Neutrophil (primary cell): ENCODE measurements at regions not wholly inside any gene's neighbourhood (a gene's known extent, or its start where the extent isn't known, plus 50 kb on each side); places are given as distances from the start of the nearest gene placed in this dataset.

ENCODE experiments used
- H3K27ac ChIP-seq: fragments of 200-600 bp; sonication (generic); 2 replicates; pipeline ENCODE4 v1.5.1; 2016; ENCODE audit warnings: mild to moderate bottlenecking, moderate library complexity
- H3K27me3 ChIP-seq: fragments of 200-600 bp; sonication (generic); 2 replicates; pipeline ENCODE4 v1.6.0; 2016; ENCODE audit warnings: mild to moderate bottlenecking
- H3K36me3 ChIP-seq: fragments of 200-600 bp; sonication (generic); 2 replicates; pipeline ENCODE4 v1.5.1; 2017
- H3K4me1 ChIP-seq, 2 experiments: fragments of 200-600 bp in 1 of 2; sonication (generic) in 1 of 2; 1 replicate in 1 of 2; 2 replicates in 1 of 2; pipeline versions ENCODE4 v1.5.1 to v1.6.1; 2013 to 2016; ENCODE audit warnings: low read depth in 1 of 2, low read length in 1 of 2, mild to moderate bottlenecking in 1 of 2, moderate library complexity in 1 of 2; ENCODE audit not compliant: control insufficient read depth in 1 of 2, insufficient read depth in 1 of 2
- H3K4me3 ChIP-seq, 2 experiments: fragments of 200-600 bp in 1 of 2; sonication (generic) in 1 of 2; 1 replicate in 1 of 2; 2 replicates in 1 of 2; pipeline ENCODE4 v1.5.1; 2013 to 2016; ENCODE audit warnings: low read depth in 1 of 2, low read length in 1 of 2, mild to moderate bottlenecking in 1 of 2, moderate library complexity in 1 of 2
- H3K9me3 ChIP-seq: fragments of 200-600 bp; sonication (generic); 2 replicates; pipeline ENCODE4 v1.5.1; 2016
- TF ChIP-seq, protein P1 (sequence below): fragments of 200-600 bp; sonication (generic); IDR thresholded peaks from 2 replicates; pipeline ENCODE4 v1.5.1; 2016; ENCODE audit warnings: antibody characterized with exemption

DNA sequence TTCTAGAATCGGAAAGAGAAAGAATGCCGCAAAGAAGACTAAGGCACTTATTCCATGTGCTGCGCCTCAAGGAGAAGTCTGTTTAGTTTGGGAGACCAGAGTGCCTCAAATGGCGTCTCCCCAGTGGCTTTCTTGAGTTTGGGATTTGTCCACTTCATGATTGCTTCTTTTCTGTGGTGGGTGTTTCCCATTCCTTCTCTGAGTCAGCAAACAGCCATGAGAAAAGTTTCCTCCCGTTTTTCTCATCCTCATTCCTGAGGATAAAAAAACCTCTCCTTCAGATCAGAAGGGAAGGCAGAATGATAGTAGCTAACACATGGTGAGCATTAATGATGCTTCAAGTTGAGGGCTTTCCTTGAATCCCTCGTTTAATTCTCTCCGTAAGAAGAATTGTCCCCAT lies 275.9 kb upstream of the WWC1 start:
- no peak overlapping the region for H3K27ac ChIP-seq
- peaks cover 10% of the 10 kb centered on the region for H3K27me3 ChIP-seq
- H3K36me3 ChIP-seq: no peaks in the 10 kb centered on the region
- no peaks in the 10 kb centered on the region for H3K9me3 ChIP-seq
- H3K4me3 ChIP-seq: no peak overlapping the region
- TF ChIP-seq, protein P1, sequence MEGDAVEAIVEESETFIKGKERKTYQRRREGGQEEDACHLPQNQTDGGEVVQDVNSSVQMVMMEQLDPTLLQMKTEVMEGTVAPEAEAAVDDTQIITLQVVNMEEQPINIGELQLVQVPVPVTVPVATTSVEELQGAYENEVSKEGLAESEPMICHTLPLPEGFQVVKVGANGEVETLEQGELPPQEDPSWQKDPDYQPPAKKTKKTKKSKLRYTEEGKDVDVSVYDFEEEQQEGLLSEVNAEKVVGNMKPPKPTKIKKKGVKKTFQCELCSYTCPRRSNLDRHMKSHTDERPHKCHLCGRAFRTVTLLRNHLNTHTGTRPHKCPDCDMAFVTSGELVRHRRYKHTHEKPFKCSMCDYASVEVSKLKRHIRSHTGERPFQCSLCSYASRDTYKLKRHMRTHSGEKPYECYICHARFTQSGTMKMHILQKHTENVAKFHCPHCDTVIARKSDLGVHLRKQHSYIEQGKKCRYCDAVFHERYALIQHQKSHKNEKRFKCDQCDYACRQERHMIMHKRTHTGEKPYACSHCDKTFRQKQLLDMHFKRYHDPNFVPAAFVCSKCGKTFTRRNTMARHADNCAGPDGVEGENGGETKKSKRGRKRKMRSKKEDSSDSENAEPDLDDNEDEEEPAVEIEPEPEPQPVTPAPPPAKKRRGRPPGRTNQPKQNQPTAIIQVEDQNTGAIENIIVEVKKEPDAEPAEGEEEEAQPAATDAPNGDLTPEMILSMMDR: no peak
- no peaks in the 10 kb centered on the region for H3K4me1 ChIP-seq

DNA sequence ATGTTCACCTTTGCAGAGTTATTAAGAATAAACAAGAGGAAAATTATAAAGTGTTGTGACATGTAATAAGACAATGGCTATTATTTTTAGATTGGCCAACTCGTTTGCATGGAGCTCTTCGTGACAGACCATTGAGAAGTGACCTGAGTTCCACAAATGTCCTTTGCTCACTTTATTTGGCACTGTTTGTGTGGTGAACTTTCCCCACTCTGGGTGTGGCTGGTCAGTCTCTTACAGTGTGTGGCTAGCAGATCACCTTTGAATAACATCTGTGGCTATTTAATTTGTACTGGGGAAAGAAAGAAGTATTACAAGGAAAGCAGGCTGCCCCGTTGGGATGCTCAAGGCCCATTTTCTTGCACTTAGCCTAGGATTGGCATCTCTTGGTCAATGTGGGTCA lies 274.1 kb upstream of the WWC1 start:
- TF ChIP-seq, protein P1: no peak
- H3K27ac ChIP-seq: no peak overlapping the region
- H3K4me1 ChIP-seq: no peaks in the 10 kb centered on the region
- H3K36me3 ChIP-seq: no peaks in the 10 kb centered on the region
- H3K27me3 ChIP-seq: peaks cover 20% of the 10 kb centered on the region
- no peak overlapping the region for H3K4me3 ChIP-seq
- H3K9me3 ChIP-seq: no peaks in the 10 kb centered on the region

DNA sequence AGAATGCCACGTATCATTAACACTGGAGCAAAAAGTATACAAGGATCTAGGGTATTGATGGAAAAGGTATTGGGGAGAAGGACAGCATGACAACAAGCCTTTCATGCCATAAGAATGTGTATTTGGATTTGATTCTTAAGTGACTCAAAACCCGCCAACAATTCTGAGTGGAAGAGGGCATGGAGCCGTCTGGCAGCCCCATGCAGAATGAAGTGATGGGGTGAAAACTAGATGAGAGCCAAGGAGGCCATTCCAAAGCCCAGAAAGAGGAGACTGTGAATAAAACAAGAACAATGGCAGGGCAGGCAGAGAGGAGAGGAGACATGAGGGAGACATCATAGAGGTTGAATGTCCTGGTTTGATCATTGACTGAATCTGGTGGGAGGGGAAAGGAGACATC lies 272.3 kb upstream of the WWC1 start:
- Histone ChIP-seq H3K27ac (no peak overlapping the region), H3K4me3 (no peak overlapping the region), H3K9me3 (no peaks in the 10 kb centered on the region), H3K4me1 (no peaks in the 10 kb centered on the region), H3K27me3 (peaks cover 20% of the 10 kb centered on the region), H3K36me3 (no peaks in the 10 kb centered on the region)
- TF ChIP-seq, protein P1: no peak

DNA sequence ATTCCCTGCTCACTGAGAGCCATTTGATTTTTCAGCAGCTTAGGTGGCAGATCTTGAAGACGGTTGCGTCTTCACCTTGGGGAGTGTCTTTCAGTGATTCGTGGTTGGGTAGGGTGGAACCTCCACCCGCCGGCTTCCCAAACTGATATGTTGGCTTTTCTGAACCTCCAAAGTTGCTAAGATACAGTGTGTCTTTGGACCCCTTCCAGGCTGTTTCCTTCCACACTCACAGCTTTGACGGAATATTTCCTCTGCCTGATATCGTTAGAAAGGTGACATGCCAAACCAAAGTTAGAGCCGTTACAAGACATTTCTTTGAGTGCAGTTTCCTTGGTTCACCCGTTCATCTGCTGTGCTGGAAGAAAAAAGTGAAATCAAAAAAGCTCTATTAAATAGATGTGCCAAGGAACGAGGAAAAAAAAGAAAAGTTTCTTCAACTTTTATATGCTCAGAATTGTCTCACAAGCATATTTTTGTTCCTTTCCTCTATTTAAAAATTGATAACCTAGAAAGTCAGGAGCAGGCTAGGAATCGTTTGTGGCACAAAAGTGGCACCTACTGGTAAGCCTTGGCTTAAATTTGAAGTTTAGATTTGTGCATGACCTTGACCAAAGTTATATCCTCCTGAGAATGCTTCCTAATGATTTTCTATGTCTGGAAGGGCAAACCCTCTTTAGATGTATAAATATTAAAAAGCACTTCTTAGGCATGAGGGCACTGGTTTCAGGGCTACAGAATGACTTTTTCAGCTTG lies 270.7 kb upstream of the WWC1 start:
- Histone ChIP-seq H3K4me3 (no peak overlapping the region), H3K9me3 (no peaks in the 10 kb centered on the region), H3K27ac (no peak overlapping the region), H3K4me1 (no peaks in the 10 kb centered on the region), H3K36me3 (no peaks in the 10 kb centered on the region), H3K27me3 (peaks cover 20% of the 10 kb centered on the region)
- TF ChIP-seq, protein P1: no peak

DNA sequence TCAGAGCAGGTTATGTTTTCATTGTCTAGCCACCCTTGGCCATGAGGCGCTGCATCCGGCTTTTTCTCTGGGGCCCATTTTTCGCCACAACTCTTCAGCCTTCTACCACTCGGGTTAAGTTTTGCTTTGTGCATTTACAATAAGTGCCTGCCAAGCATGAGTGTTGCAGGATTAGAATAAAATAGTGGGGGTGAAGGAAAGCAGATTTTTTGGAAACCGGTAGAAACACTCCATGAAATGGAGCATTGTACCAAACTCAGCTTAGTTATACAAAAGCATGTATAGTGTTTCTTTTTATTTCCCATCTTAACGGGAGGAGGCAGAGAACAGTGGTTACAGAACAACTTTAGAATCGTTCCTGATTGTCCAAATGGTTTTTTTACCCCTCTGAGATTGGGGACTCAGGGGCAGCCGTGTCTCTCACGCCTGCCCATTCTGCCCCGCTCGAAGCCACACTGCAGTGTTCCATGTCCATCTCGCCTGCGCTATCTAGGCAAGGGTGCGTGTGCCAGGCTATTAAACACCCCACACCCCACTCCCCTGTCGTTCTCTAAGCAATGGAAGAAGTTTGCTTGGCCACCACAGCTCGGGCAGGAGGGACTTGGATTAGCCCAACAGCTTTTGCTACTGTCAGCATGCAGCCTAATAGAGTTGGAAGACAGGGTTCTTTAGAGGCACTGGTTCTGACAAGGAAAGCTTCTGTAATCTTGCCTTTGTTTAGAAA lies 268.8 kb upstream of the WWC1 start:
- Histone ChIP-seq H3K9me3 (no peaks in the 10 kb centered on the region), H3K4me3 (no peak overlapping the region), H3K4me1 (no peaks in the 10 kb centered on the region), H3K36me3 (no peaks in the 10 kb centered on the region), H3K27ac (no peak overlapping the region), H3K27me3 (peaks cover 20% of the 10 kb centered on the region)
- TF ChIP-seq, protein P1: no peak
